GM23248 (cell line): ENCODE measurements at regions not wholly inside any gene's neighbourhood (a gene's known extent, or its start where the extent isn't known, plus 50 kb on each side); places are given as distances from the start of the nearest gene placed in this dataset.

ENCODE experiments used
- EZH2 ChIP-seq: fragments of 200-600 bp; sonication (generic); IDR thresholded peaks from 2 replicates; pipeline ENCODE4 v1.6.1; 2018; ENCODE audit warnings: antibody characterized with exemption, mild to moderate bottlenecking; ENCODE audit not compliant: insufficient read depth, poor library complexity, severe bottlenecking
- EZH2phosphoT487 ChIP-seq: fragments of 200-600 bp; sonication (generic); IDR thresholded peaks from 2 replicates; pipeline ENCODE4 v1.6.1; 2018; ENCODE audit warnings: antibody characterized with exemption, moderate library complexity, mild to moderate bottlenecking, low read depth; ENCODE audit not compliant: insufficient read depth

DNA sequence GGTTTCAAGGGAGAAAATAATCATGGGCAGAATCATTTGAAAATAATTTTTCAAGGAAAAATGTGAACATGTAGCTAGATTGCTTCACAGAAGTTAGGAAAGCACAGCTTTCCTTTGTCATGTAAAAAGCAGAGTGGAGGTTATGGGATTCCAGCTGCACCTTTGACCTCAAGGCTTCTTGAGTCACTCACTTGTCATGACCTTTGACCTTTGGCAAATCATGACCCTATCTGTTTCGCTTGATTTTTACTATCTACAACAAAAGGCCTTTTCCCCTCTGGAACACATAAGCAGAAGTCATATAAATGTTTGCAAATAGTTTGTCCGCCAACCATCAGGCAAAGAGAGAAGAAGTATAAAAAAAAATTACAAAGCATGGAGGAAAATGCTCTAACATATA is 210.7 kb upstream of the MIR17HG start:
- TF ChIP-seq EZH2 (no peak), EZH2phosphoT487 (no peak)
